Kidney tubule cell (primary cell): ENCODE measurements at regions not wholly inside any gene's neighbourhood (a gene's known extent, or its start where the extent isn't known, plus 50 kb on each side); places are given as distances from the start of the nearest gene placed in this dataset.
"Not testable (repeated sequence)": the region's sequence is repeated elsewhere in the genome, so short reads cannot be mapped to it uniquely, and the experiment has no call there.

Source experiments
- DNase-seq: peaks from one replicate; pipeline ENCODE4 v3.0.0-alpha.2; 2018; ENCODE audit warnings: low spot score

- peak; percentile 56 for DNase-seq
Observed at GRCh38 chr2:12543076-12543977, 173.4 kb upstream of the TRIB2 start.

GRCh38 chr2:12543978-12544558 is 172.7 kb upstream of the TRIB2 start:
- DNase-seq: peak; percentile 70

- no peak for DNase-seq
Observed at GRCh38 chr2:12547566-12548170, 169.1 kb upstream of the TRIB2 start.

- DNase-seq: no peak
Observed at GRCh38 chr2:12548906-12549305, 167.8 kb upstream of the TRIB2 start.

GRCh38 chr2:12549641-12550040 is 167.1 kb upstream of the TRIB2 start:
- DNase-seq: peak; percentile 62

GRCh38 chr2:12552092-12552491 is 164.6 kb upstream of the TRIB2 start:
- DNase-seq: no peak

GRCh38 chr2:12554224-12555011 is 162.3 kb upstream of the TRIB2 start:
- DNase-seq: no peak

GRCh38 chr2:12555012-12555645 is 161.6 kb upstream of the TRIB2 start:
- peak; percentile 35 for DNase-seq

GRCh38 chr2:12556762-12557161 is 160.0 kb upstream of the TRIB2 start:
- DNase-seq: peak; percentile 66

- no peak for DNase-seq
Observed at GRCh38 chr2:12557688-12558087, 159.0 kb upstream of the TRIB2 start.

GRCh38 chr2:12558519-12558918 is 158.2 kb upstream of the TRIB2 start:
- no peak for DNase-seq

- no peak for DNase-seq
Observed at GRCh38 chr2:12560618-12561017, 156.1 kb upstream of the TRIB2 start.

- DNase-seq: no peak
Observed at GRCh38 chr2:12567411-12567810, 149.3 kb upstream of the TRIB2 start.

GRCh38 chr2:12569510-12569909 is 147.2 kb upstream of the TRIB2 start:
- DNase-seq: not testable (repeated sequence)

GRCh38 chr2:12569929-12570328 is 146.8 kb upstream of the TRIB2 start:
- DNase-seq: not testable (repeated sequence)

GRCh38 chr2:12577091-12577490 is 139.6 kb upstream of the TRIB2 start:
- DNase-seq: no peak

- DNase-seq: no peak
Observed at GRCh38 chr2:12577567-12578253, 139.0 kb upstream of the TRIB2 start.

GRCh38 chr2:12579018-12579417 is 137.7 kb upstream of the TRIB2 start:
- peak; percentile 62 for DNase-seq

GRCh38 chr2:12584338-12584737 is 132.4 kb upstream of the TRIB2 start:
- no peak for DNase-seq

GRCh38 chr2:12585784-12586183 is 131.0 kb upstream of the TRIB2 start:
- DNase-seq: no peak

- DNase-seq: peak; percentile 32
Observed at GRCh38 chr2:12587228-12587627, 129.5 kb upstream of the TRIB2 start.
